CMK (cell line): ENCODE measurements at regions not wholly inside any gene's neighbourhood (a gene's known extent, or its start where the extent isn't known, plus 50 kb on each side); places are given as distances from the start of the nearest gene placed in this dataset.
"Not testable (repeated sequence)": the region's sequence is repeated elsewhere in the genome, so short reads cannot be mapped to it uniquely, and the experiment has no call there.

Experiments used
- DNase-seq: peaks from one replicate; pipeline ENCODE4 v3.0.0-alpha.2; 2010; ENCODE audit warnings: low read depth

DNA sequence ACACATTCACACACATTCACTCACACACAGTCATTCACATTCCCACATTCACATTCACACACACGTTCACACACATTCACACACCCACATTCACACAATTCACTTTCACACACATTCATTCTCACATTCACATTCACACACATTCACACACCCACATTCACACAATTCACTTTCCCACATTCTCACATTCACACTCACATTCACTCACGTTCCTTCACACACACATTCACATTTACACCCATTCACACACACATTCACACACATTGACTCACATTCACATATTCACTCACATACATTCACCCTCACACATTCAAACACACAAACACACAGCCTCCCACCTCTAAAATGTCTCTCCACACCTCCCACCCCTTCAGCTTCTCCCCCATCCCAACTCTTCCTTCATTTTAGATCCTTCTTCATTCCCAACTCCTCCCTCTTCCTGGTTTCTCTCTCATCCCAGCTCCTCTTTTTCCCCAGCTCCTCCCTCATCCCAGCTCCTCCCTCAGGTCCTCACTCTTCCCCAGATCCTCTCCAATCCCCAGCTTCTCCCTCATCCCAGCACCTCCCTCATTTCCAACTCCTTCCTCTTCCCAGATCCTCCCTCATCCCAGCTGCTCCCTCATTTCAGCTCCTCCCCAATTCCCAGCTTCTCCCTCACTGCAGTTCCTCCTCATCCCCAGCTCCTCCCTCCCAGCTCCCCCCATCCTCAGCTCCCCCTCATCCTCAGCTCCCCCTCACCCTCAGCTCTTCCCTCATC, 111.0 kb downstream of the FAM53A start:
- no peak for DNase-seq

GRCh38 chr4:1572521-1572920, 111.6 kb downstream of the FAM53A start:
- no peak for DNase-seq

DNA sequence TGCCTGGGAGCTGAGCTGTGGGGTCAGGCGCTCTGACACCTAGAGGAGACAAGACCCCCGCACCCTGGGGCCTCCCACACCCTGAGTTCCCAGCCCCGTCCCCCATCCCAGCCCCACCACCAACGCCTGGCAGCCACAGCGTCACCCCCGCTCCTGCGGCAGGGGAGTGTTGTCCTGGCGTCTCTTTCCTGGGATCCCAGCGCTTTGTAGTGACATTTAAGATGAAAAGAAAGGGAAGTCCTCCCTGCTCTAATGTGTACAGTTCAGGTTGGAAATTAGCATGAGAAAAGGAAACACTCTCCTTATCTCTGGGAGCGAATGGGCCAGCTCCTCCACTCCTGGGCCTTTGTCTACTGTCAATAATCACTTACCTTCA, 112.1 kb downstream of the FAM53A start:
- DNase-seq: no peak

- DNase-seq: no peak
Observed at GRCh38 chr4:1571165-1572009, 112.7 kb downstream of the FAM53A start.

DNA sequence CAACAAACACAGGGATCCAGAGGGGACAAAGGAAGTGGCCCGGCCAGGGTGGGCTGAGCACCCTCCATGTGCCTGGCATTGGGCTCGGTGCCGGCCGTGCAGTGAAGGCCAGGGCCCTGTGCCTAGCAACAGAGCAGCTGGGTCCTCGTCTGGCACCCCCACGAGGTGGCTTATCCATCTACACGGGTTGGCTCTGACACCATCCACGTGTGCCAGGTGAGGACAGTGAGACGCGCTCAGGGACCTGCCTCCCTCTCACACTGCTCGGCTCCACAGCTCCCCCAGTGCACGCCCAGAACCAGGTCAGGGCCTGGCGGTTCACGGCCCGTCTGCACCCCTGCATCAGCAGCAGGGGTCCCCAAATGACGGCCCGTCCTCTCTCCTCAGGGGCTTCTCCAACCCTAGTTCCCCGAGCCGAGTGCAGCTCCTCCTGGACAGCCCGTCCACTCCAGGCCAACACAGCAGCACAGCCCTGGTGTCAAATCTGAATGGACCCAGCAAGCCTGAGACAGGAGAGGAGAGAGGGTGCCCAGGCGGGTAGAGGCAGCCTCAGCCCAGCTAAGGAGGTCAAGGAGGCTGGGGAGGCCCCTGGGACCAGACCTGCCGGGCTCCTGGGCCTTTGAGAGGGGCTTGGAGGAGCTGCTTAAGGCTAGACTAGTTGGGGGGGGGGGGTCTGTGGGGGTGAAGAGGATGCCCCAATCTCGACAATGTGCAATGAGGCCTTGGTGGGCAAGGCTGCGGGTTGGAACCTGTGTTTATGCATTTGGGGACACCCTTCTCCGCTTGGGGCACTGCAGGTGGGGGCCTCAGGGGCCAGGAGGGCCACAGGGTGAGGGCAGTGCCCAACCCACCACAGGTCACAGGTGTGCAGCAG, 113.6 kb downstream of the FAM53A start:
- DNase-seq: no peak

GRCh38 chr4:1569461-1570151, 114.5 kb downstream of the FAM53A start:
- no peak for DNase-seq

DNA sequence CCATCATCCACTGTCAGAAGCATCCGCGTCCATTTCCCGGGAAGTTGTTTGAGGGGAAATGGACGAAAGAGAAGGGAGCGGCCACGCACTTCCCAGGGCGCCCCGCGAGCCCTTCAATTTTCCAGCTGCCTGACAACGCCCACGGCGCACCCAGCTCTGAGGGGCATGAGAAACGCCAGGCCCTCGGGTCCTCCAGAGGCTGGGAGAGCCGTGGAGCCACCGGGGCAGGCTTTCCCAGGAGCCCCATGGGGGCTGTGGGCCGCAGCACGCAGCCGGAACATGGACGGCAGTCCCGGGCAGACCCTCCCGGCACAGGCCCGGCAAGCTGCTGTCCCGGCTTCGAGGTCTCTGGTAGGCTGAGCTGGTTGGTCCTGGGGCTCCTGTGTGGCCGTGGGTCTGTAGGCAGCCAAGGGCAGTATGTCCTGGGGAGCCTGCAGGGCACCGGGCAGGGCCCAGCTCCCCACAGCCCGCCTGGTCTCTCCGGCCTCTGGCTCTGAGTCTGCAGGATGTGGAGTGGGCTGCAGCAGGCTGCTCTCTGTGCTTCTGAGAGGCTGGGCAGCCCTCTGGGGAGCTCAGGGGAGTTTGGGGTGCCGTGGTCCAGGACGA, 115.2 kb downstream of the FAM53A start:
- DNase-seq: no peak

GRCh38 chr4:1567808-1568581, 116.1 kb downstream of the FAM53A start:
- DNase-seq: no peak

- no peak for DNase-seq
Observed at GRCh38 chr4:1567519-1567807, 116.7 kb downstream of the FAM53A start.

DNA sequence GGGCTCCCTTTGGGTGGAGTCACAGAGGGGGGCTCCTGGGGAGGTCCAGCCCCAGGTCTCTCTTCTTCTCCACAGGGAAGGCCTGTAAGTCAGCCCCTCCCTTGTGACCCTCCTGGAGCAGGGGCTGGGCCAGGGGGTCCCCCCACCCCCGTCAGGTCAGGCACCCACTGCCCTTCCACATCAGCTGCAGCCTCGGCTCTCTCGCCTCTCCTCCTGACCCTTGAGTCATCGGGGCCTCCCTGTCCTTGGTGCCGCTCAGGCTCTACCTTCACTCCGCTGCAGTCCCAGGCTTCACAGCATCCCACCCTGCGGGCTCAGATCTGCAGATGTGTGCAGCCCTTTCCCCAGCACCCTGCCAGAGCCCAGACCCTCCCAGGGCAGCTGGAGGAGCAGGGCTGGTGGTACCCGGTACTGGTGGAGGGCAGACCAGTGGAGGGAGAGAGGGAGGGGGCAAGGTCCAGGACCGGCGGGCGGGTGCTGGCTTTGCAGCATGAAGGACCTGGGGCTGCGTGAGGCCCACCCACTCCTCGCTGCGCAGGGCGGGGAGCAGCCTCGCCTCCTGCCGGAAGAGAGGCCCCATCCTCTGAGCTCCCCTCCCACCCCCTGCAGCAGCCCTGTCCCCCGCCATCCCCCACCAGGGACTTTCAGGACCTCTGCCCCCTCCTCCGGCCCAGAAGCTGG, 117.1 kb downstream of the FAM53A start:
- DNase-seq: no peak

DNA sequence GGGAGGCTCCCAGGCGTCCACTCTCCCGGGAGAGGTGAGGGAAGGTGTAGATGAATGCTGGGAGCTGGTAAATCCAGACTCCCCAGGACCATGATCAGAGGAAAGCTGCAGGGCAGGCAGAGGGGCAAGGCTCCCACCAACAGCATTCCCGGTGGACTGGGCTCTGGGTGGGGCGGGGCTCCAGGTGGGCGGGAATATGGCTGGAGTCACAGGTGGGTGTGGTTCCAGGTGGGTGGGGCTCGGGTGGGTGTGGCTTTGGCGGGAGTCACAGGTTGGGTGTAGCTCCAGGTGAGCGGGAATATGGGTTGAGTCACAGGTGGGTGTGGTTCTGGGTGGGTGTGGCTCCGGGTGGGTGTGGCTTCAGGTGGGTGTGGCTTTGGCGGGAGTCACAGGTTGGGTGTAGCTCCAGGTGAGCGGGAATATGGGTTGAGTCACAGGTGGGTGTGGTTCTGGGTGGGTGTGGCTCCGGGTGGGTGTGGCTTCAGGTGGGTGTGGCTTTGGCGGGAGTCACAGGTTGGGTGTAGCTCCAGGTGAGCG, 117.7 kb downstream of the FAM53A start:
- not testable (repeated sequence) for DNase-seq

DNA sequence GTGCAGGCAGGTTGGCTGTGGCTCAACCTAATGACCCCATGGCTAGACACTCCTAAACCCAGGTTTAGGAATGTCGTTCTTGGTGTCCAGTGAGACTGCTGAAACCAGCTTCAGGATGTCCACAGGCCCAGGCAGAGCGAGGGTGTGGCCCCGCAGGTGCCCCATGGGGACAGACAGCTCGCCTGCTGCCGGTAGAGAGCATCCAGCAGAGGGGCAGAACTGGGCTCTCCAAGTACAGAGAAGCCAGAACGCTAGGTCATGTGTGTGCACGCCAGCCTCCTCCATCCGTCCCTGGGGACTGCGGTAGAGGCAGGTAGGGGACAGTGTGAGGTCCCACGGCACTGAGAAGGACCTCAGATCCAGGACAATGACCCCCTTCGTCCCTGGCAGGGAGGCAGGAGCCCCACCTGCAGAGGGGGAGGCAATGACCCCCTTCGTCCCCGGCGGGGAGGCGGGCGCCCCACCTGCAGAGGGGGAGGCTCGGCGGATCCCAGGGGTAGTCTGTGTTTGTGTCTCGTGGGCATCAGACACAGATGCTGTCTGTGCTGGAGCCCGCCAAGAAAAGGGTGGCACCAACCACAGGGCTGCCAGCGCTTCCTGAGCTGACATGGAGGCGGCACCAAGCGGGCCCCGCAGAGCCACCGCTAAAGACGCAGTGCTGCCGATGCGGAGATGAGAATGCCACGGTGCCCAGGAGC, 118.4 kb downstream of the FAM53A start:
- no peak for DNase-seq

DNA sequence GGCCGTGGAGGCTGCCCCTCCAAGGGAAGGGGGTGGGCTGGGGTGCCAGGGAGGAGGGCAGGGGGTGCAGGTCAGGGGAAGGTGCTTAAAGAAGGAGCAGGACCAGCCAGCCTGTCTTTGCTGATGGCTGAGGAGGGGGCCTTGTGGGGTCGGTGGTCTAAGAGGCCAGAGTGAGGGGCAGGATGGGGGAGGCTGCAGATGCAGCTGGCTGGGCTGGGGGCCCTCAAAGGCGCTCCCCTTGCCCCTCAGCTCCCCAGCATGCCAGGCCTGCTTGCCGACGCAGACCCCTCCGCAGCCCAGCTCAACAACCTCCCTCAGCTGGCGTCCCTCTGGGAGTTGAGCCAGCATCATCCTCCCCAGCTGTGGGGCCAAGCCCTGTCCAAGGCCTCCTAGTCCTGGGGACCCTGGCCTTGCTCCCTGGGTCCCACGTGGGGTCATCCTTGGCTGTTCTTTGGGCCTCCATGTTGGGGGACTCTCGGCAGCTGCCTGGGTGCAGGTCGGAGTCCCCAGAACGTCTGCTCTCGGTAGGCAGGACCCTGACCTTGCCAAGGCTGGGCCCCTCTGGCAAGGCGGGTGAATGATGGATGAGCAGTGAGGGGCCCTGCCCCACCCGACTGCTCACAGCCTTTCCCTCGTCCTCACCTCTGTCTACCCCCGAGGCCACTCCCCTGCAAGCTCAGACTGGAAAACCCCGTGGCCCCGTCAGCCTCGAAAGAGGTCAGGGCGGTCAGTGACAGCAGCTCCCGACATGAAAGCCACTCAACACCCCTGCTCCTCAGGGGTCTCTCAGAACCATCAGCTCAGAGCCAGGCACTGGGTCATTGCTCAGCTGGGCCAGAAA, 119.4 kb downstream of the FAM53A start:
- no peak for DNase-seq

DNA sequence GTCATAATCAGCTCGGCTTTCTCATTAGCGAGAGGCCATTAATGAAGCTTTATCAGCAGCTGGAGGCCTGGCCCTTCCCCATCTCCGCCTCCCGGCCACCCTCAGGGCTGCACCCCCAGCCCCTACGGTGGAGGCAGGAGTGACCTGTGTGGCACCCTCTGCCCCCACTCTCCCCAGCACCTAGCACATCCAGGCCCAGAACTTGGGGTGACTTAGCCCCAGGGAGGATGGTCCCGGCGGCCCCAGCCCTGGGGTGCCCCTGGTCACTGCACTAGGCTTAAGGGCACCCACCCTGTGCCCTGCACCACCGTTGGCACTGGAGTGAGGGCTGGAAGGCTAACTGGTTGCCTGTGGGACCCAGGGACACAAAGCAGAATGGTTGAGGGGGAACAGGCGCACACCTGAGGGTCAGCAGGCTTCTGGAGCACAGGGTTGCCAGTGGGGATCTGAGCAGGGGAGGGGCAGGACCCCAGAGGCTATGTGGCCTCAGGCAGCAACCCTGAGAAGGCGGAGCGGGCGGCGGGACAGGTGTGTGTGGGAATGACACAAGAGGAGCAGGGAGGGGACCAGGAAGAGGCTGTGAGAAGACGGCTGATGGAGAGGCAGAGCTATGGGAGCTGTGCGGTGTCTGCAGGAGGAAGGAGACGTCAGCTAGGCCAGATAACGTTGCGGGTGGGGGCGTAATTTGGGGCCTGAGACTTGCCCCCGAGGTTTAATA, 120.2 kb downstream of the FAM53A start:
- no peak for DNase-seq

DNA sequence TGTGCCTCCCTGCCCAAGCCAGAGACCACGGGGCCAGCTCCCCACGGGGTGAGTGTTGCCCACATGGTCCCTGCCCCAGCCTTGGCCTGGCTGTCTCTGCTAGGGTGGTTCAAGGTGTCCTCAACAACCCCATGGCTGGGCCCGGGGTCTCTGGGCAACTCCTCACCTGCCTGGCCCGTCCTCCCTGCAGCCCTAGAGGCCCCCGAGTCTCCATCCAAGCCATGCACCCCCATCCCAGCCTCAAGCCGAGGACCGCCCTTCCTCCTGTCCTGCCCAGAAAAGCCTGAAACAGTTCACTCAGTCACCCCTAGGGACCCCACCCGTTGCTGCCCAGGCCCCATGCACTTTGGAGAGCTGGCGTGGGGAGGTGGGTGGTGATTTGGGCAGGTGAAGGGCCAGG, 120.9 kb downstream of the FAM53A start:
- no peak for DNase-seq

- DNase-seq: no peak
Observed at GRCh38 chr4:1562771-1563170, 121.3 kb downstream of the FAM53A start.

GRCh38 chr4:1562371-1562770, 121.7 kb downstream of the FAM53A start:
- DNase-seq: no peak
